AML-193 (cell line): ENCODE measurements at regions not wholly inside any gene's neighbourhood (a gene's known extent, or its start where the extent isn't known, plus 50 kb on each side); places are given as distances from the start of the nearest gene placed in this dataset.
"Not testable (repeated sequence)": the region's sequence is repeated elsewhere in the genome, so short reads cannot be mapped to it uniquely, and the experiment has no call there.

Experiments used
- DNase-seq, 2 experiments: peaks; one replicate each; lab custom pipeline; 2025; lab: John Stamatoyannopoulos, UW

- not testable (repeated sequence) for DNase-seq
These were observed 63.3 kb upstream of the CEP78 start for GRCh38 chr9:78172610-78173009.

GRCh38 chr9:78171651-78172050 lies 64.2 kb upstream of the CEP78 start:
- no peak for DNase-seq

- no peak for DNase-seq
These were observed 66.8 kb upstream of the CEP78 start for GRCh38 chr9:78169125-78169524.

- no peak for DNase-seq
These were observed 68.5 kb upstream of the CEP78 start for GRCh38 chr9:78167356-78167755.

- no peak for DNase-seq
These were observed 72.0 kb upstream of the CEP78 start for GRCh38 chr9:78163834-78164233.

- peak; percentile 3 to 26 for DNase-seq
These were observed 77.6 kb upstream of the CEP78 start for GRCh38 chr9:78158286-78158685.

- DNase-seq: no peak
These were observed 84.9 kb upstream of the CEP78 start for GRCh38 chr9:78150983-78151356.

GRCh38 chr9:78150312-78150982 lies 85.4 kb upstream of the CEP78 start:
- no peak for DNase-seq

- DNase-seq: no peak
These were observed 86.1 kb upstream of the CEP78 start for GRCh38 chr9:78149702-78150291.

- DNase-seq: no peak
These were observed 89.6 kb upstream of the CEP78 start for GRCh38 chr9:78146241-78146640.

GRCh38 chr9:78144663-78145377 lies 91.1 kb upstream of the CEP78 start:
- peak; percentile 1 to 2 for DNase-seq

GRCh38 chr9:78144008-78144381 lies 91.9 kb upstream of the CEP78 start:
- DNase-seq: peak in 1 of 2 experiments; percentile 2

- no peak for DNase-seq
These were observed 92.4 kb upstream of the CEP78 start for GRCh38 chr9:78143281-78144007.

- not testable (repeated sequence) for DNase-seq
These were observed 93.6 kb upstream of the CEP78 start for GRCh38 chr9:78142264-78142663.

- no peak for DNase-seq
These were observed 102.1 kb upstream of the CEP78 start for GRCh38 chr9:78133751-78134150.

GRCh38 chr9:78132701-78133058 lies 101.1 kb upstream of the GNAQ start:
- DNase-seq: peak; percentile 17 to 32

- peak in 1 of 2 experiments; percentile 22 for DNase-seq
These were observed 100.5 kb upstream of the GNAQ start for GRCh38 chr9:78131969-78132700.

- DNase-seq: no peak
These were observed 99.2 kb upstream of the GNAQ start for GRCh38 chr9:78130853-78131252.

- DNase-seq: peak in 1 of 2 experiments; percentile 19
These were observed 98.4 kb upstream of the GNAQ start for GRCh38 chr9:78130004-78130403.

- DNase-seq: no peak
These were observed 95.9 kb upstream of the GNAQ start for GRCh38 chr9:78127279-78128225.

- DNase-seq: no peak
These were observed 92.2 kb upstream of the GNAQ start for GRCh38 chr9:78123808-78124207.
